CD14-positive monocyte (primary cell): ENCODE measurements at regions not wholly inside any gene's neighbourhood (a gene's known extent, or its start where the extent isn't known, plus 50 kb on each side); places are given as distances from the start of the nearest gene placed in this dataset.

Experiments used
- DNase-seq, 3 donors: peaks; one replicate each; pipeline ENCODE4 v3.0.0-alpha.2; 2011 to 2022
- H2AFZ ChIP-seq: 2 replicates; pipeline ENCODE4 v1.6.0; 2012; ENCODE audit warnings: mild to moderate bottlenecking, low read depth, low read length, inconsistent platforms; ENCODE audit not compliant: insufficient read depth, poor library complexity, severe bottlenecking
- H3K27ac ChIP-seq, 2 donors: 1 replicate in 1 of 2; 2 replicates in 1 of 2; pipeline ENCODE4 v1.5.1; 2012 to 2013; ENCODE audit warnings: low read length in 2 of 2, control low read depth in 1 of 2, inconsistent platforms in 1 of 2, low read depth in 1 of 2, mild to moderate bottlenecking in 1 of 2
- H3K27me3 ChIP-seq, 2 donors: one replicate each; pipeline versions ENCODE4 v1.6.0 to v1.6.1; 2011 to 2013; ENCODE audit warnings: low read length in 2 of 2; ENCODE audit not compliant: control insufficient read depth in 2 of 2, insufficient read depth in 2 of 2
- H3K36me3 ChIP-seq, 2 donors: replicated peaks in 1 of 2; 1 replicate in 1 of 2; 2 replicates in 1 of 2; pipeline versions ENCODE4 v1.5.1 to v1.6.1; 2012 to 2013; ENCODE audit warnings: low read length in 2 of 2, control low read depth in 1 of 2, inconsistent platforms in 1 of 2, mild to moderate bottlenecking in 1 of 2; ENCODE audit not compliant: insufficient read depth in 2 of 2, control insufficient read depth in 1 of 2
- H3K4me1 ChIP-seq, 2 donors: 1 replicate in 1 of 2; 2 replicates in 1 of 2; pipeline versions ENCODE4 v1.5.1 to v1.6.1; 2012 to 2013; ENCODE audit warnings: low read length in 2 of 2, control low read depth in 1 of 2, inconsistent platforms in 1 of 2, mild to moderate bottlenecking in 1 of 2, moderate library complexity in 1 of 2; ENCODE audit not compliant: insufficient read depth in 2 of 2, control insufficient read depth in 1 of 2
- H3K4me2 ChIP-seq: replicated peaks from 2 replicates; pipeline ENCODE3; 2012; ENCODE audit warnings: low read length, moderate library complexity, mild to moderate bottlenecking; ENCODE audit not compliant: poor library complexity, severe bottlenecking; ENCODE audit errors: extremely low read depth
- H3K4me3 ChIP-seq, 3 experiments: fragments of 200-600 bp in 1 of 3; sonication (generic) in 1 of 3; replicated peaks in 1 of 3; 1 replicate in 2 of 3; 2 replicates in 1 of 3; pipeline ENCODE4 v1.5.1; 2011 to 2013; ENCODE audit warnings: low read length in 3 of 3, mild to moderate bottlenecking in 3 of 3, control low read depth in 2 of 3, low read depth in 2 of 3, inconsistent platforms in 1 of 3, moderate library complexity in 1 of 3
- H3K79me2 ChIP-seq: 2 replicates; pipeline ENCODE4 v1.6.0; 2012; ENCODE audit warnings: mild to moderate bottlenecking, control low read depth, inconsistent platforms, low read length, moderate library complexity; ENCODE audit not compliant: insufficient read depth
- H3K9ac ChIP-seq: 2 replicates; pipeline ENCODE4 v1.6.0; 2017; ENCODE audit warnings: low read length, mild to moderate bottlenecking; ENCODE audit not compliant: insufficient read depth, poor library complexity, severe bottlenecking
- H3K9me3 ChIP-seq, 2 donors: replicated peaks in 1 of 2; 1 replicate in 1 of 2; 2 replicates in 1 of 2; pipeline versions ENCODE4 v1.5.1 to v1.6.1; 2012 to 2013; ENCODE audit warnings: low read length in 2 of 2, control low read depth in 1 of 2; ENCODE audit not compliant: control insufficient read depth in 1 of 2, insufficient read depth in 1 of 2
- H4K20me1 ChIP-seq: 2 replicates; pipeline ENCODE4 v1.6.0; 2012; ENCODE audit warnings: mild to moderate bottlenecking, low read length, control low read depth, moderate library complexity; ENCODE audit not compliant: insufficient read depth
- H3K27ac Mint-ChIP-seq, 7 donors: one replicate each; pipeline ENCODE4 v1.8.0; 2020; ENCODE audit warnings: mild to moderate bottlenecking in 7 of 7, mixed read lengths in 7 of 7, moderate library complexity in 6 of 7, inconsistent platforms in 2 of 7
- H3K27me3 Mint-ChIP-seq, 3 donors: one replicate each; pipeline ENCODE4 v1.8.0; 2021 to 2022; ENCODE audit warnings: low read depth in 3 of 3, mild to moderate bottlenecking in 3 of 3, mixed read lengths in 3 of 3, moderate library complexity in 3 of 3, inconsistent platforms in 1 of 3
- H3K36me3 Mint-ChIP-seq, 2 donors: one replicate each; pipeline ENCODE4 v1.8.0; 2020; ENCODE audit warnings: mixed read lengths in 2 of 2, inconsistent platforms in 1 of 2, mild to moderate bottlenecking in 1 of 2
- H3K4me1 Mint-ChIP-seq: one replicate; pipeline ENCODE4 v1.8.0; 2020; ENCODE audit warnings: mild to moderate bottlenecking, mixed read lengths
- H3K4me3 Mint-ChIP-seq, 2 donors: one replicate each; pipeline ENCODE4 v1.8.0; 2020; ENCODE audit warnings: mild to moderate bottlenecking in 2 of 2, mixed read lengths in 2 of 2, moderate library complexity in 1 of 2
- H3K9me3 Mint-ChIP-seq, 7 donors: one replicate each; pipeline ENCODE4 v1.8.0; 2020 to 2022; ENCODE audit warnings: mixed read lengths in 7 of 7, mild to moderate bottlenecking in 6 of 7, moderate library complexity in 6 of 7, inconsistent platforms in 2 of 7
- WGBS: methylation state at CpG from one replicate; pipeline ENCODE4 v1.1.5; 2013; ENCODE audit warnings: missing lambda C conversion rate; ENCODE audit not compliant: insufficient coverage; 5-methylcytosine and 5-hydroxymethylcytosine counted together
- intact Hi-C, 2 donors: fragments of 100-400 bp; cut with micrococcal nuclease; formaldehyde crosslinking; loops; one replicate each; pipeline versions ENCODE4 v1.15.0 to v1.15.1; 2023
- TF ChIP-seq, protein P1 (sequence below): fragments of 200-600 bp; IDR thresholded peaks from one replicate; pipeline ENCODE4 v1.8.0; 2022; ENCODE audit warnings: antibody characterized with exemption, mild to moderate bottlenecking

DNA sequence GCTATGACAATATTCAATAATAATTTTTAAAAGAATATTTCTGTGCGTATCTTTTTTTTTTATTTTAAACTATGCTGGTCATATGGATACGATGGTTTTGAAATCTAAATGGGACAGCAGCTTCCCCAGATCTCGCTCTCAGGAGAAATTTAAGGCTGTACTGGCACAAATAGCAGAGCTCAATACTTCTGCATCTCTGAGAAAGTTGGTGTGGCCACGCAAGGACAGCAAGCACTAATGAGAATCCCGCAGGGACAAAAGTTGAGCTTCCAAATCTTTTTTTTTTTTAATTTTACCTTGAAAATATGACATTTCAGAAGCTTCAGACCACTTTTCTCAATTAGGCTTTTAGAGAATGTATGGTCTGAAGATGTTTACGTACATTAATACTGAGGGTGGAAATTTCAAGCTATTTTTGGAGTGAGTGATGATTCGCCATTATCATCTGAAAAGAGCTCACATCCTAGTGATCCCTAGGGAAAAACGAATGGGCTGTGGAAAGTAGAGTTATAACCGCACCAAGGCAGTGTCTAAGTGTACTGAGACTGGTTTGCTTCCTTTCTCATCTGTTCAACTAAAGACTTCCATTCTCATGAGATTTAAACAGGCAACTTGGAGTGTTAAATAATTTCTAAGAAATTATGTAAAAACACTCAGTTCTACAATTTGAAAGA is 840.0 kb downstream of the C6orf118 start:
- no peaks in the 10 kb centered on the region for H3K4me1 ChIP-seq
- no peaks in the 10 kb centered on the region for H3K36me3 ChIP-seq
- TF ChIP-seq, protein P1, sequence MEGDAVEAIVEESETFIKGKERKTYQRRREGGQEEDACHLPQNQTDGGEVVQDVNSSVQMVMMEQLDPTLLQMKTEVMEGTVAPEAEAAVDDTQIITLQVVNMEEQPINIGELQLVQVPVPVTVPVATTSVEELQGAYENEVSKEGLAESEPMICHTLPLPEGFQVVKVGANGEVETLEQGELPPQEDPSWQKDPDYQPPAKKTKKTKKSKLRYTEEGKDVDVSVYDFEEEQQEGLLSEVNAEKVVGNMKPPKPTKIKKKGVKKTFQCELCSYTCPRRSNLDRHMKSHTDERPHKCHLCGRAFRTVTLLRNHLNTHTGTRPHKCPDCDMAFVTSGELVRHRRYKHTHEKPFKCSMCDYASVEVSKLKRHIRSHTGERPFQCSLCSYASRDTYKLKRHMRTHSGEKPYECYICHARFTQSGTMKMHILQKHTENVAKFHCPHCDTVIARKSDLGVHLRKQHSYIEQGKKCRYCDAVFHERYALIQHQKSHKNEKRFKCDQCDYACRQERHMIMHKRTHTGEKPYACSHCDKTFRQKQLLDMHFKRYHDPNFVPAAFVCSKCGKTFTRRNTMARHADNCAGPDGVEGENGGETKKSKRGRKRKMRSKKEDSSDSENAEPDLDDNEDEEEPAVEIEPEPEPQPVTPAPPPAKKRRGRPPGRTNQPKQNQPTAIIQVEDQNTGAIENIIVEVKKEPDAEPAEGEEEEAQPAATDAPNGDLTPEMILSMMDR, result no peak
- peaks cover 0 to 19% (median 7%) of the 10 kb centered on the region in 7 donors for H3K9me3 Mint-ChIP-seq
- H3K9ac ChIP-seq, result no peak overlapping the region
- no peaks in the 10 kb centered on the region for H3K36me3 Mint-ChIP-seq
- peaks cover 4 to 7% of the 10 kb centered on the region in 2 donors for H3K9me3 ChIP-seq
- H3K4me2 ChIP-seq, result no peak overlapping the region
- intact Hi-C loops, result no loop called here
- WGBS, result 90% methylated on average over 3 of the region's 9 CpGs
- H4K20me1 ChIP-seq, result no peaks in the 10 kb centered on the region
- H3K4me3 Mint-ChIP-seq, result no peak overlapping the region
- H3K27me3 Mint-ChIP-seq, result no peaks in the 10 kb centered on the region
- H3K79me2 ChIP-seq, result no peaks in the 10 kb centered on the region
- H3K4me3 ChIP-seq, result no peak overlapping the region
- no peak for DNase-seq
- no peak overlapping the region for H3K27ac Mint-ChIP-seq
- no peak overlapping the region for H3K27ac ChIP-seq
- H2AFZ ChIP-seq, result no peak overlapping the region
- H3K27me3 ChIP-seq, result no peaks in the 10 kb centered on the region
- no peaks in the 10 kb centered on the region for H3K4me1 Mint-ChIP-seq

DNA sequence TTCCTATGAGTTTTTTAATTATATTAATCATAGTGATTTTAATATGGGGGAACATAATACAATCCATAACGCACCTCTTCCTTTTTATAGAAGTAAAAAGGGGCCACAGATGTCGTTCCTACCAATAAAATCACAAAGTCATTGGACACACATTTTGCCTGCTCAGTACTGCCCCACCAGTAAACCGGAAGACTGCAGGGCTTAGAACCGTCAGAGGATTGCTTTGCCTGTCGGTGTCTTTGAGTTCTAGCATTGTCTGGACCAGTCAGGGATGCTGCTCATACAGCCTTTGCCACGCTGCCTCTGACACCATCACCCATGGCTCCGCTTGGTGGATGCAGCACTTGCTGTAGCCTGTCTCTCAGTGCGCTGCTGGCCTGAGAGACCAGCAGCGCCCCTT is 853.6 kb downstream of the C6orf118 start:
- Histone ChIP-seq H3K4me1 (no peaks in the 10 kb centered on the region), H3K9me3 (peaks cover 11 to 18% of the 10 kb centered on the region in 2 donors), H3K4me3 (no peak overlapping the region), H3K27ac (no peak overlapping the region), H2AFZ (no peak overlapping the region), H4K20me1 (no peaks in the 10 kb centered on the region), H3K79me2 (no peaks in the 10 kb centered on the region), H3K27me3 (no peaks in the 10 kb centered on the region), H3K4me2 (no peak overlapping the region), H3K36me3 (no peaks in the 10 kb centered on the region), H3K9ac (no peak overlapping the region)
- TF ChIP-seq, protein P1, result no peak
- 94% methylated on average over 5 of the region's 9 CpGs for WGBS
- H3K9me3 Mint-ChIP-seq, result peaks cover 0 to 9% (median 3%) of the 10 kb centered on the region in 7 donors
- intact Hi-C loops, result no loop called here
- H3K27ac Mint-ChIP-seq, result no peak overlapping the region
- no peaks in the 10 kb centered on the region for H3K27me3 Mint-ChIP-seq
- H3K36me3 Mint-ChIP-seq, result no peaks in the 10 kb centered on the region
- DNase-seq, result no peak
- no peaks in the 10 kb centered on the region for H3K4me1 Mint-ChIP-seq
- H3K4me3 Mint-ChIP-seq, result no peak overlapping the region
